Putamen (tissue), 1 donor: ENCODE measurements at regions not wholly inside any gene's neighbourhood (a gene's known extent, or its start where the extent isn't known, plus 50 kb on each side); places are given as distances from the start of the nearest gene placed in this dataset.

Experiments used
- DNase-seq: peaks from one replicate; pipeline ENCODE4 v3.0.0-alpha.2; 2016; ENCODE audit warnings: low spot score

GRCh38 chr18:44229693-44230108 is 451.0 kb upstream of the SETBP1 start:
- peak; percentile 36 for DNase-seq

GRCh38 chr18:44231936-44232335 is 448.8 kb upstream of the SETBP1 start:
- DNase-seq: no peak

GRCh38 chr18:44232500-44232899 is 448.2 kb upstream of the SETBP1 start:
- no peak for DNase-seq

GRCh38 chr18:44238454-44238853 is 442.2 kb upstream of the SETBP1 start:
- no peak for DNase-seq

- DNase-seq: no peak
Observed at GRCh38 chr18:44238911-44239310, 441.8 kb upstream of the SETBP1 start.

GRCh38 chr18:44241020-44241419 is 439.7 kb upstream of the SETBP1 start:
- no peak for DNase-seq

- DNase-seq: no peak
Observed at GRCh38 chr18:44245019-44245418, 435.7 kb upstream of the SETBP1 start.

- no peak for DNase-seq
Observed at GRCh38 chr18:44246001-44246400, 434.7 kb upstream of the SETBP1 start.

GRCh38 chr18:44258086-44258485 is 422.6 kb upstream of the SETBP1 start:
- no peak for DNase-seq

- DNase-seq: no peak
Observed at GRCh38 chr18:44258576-44258975, 422.1 kb upstream of the SETBP1 start.

GRCh38 chr18:44259610-44260009 is 421.1 kb upstream of the SETBP1 start:
- no peak for DNase-seq

- DNase-seq: no peak
Observed at GRCh38 chr18:44265437-44265836, 415.3 kb upstream of the SETBP1 start.

GRCh38 chr18:44273298-44273697 is 407.4 kb upstream of the SETBP1 start:
- no peak for DNase-seq

- DNase-seq: no peak
Observed at GRCh38 chr18:44280479-44280878, 400.2 kb upstream of the SETBP1 start.

- no peak for DNase-seq
Observed at GRCh38 chr18:44286049-44286448, 394.6 kb upstream of the SETBP1 start.

GRCh38 chr18:44290366-44290977 is 390.2 kb upstream of the SETBP1 start:
- no peak for DNase-seq

GRCh38 chr18:44298566-44298965 is 382.1 kb upstream of the SETBP1 start:
- no peak for DNase-seq

- no peak for DNase-seq
Observed at GRCh38 chr18:44309185-44309584, 371.5 kb upstream of the SETBP1 start.

GRCh38 chr18:44320619-44321460 is 359.8 kb upstream of the SETBP1 start:
- no peak for DNase-seq

- no peak for DNase-seq
Observed at GRCh38 chr18:44321868-44322590, 358.7 kb upstream of the SETBP1 start.

GRCh38 chr18:44323125-44323524 is 357.6 kb upstream of the SETBP1 start:
- DNase-seq: no peak

GRCh38 chr18:44324361-44324760 is 356.3 kb upstream of the SETBP1 start:
- DNase-seq: no peak
